Non-pigmented ciliary epithelial cell (primary cell): ENCODE measurements at regions not wholly inside any gene's neighbourhood (a gene's known extent, or its start where the extent isn't known, plus 50 kb on each side); places are given as distances from the start of the nearest gene placed in this dataset.

ENCODE experiments used
- DNase-seq: peaks from one replicate; pipeline ENCODE4 v3.0.0-alpha.2; 2010; ENCODE audit warnings: low read depth

GRCh38 chr16:64162613-64163375 is 959.1 kb downstream of the CDH11 start:
- DNase-seq: no peak

- no peak for DNase-seq
These were observed 961.9 kb downstream of the CDH11 start for GRCh38 chr16:64159976-64160375.

GRCh38 chr16:64158941-64159588 is 962.8 kb downstream of the CDH11 start:
- DNase-seq: no peak

GRCh38 chr16:64153718-64154117 is 968.1 kb downstream of the CDH11 start:
- peak; percentile 46 for DNase-seq

GRCh38 chr16:64151990-64152767 is 969.7 kb downstream of the CDH11 start:
- DNase-seq: no peak

GRCh38 chr16:64150193-64150592 is 971.7 kb downstream of the CDH11 start:
- DNase-seq: no peak

- DNase-seq: no peak
These were observed 972.1 kb downstream of the CDH11 start for GRCh38 chr16:64149756-64150155.

- no peak for DNase-seq
These were observed 973.5 kb downstream of the CDH11 start for GRCh38 chr16:64148356-64148755.

GRCh38 chr16:64147941-64148340 is 973.9 kb downstream of the CDH11 start:
- no peak for DNase-seq

- no peak for DNase-seq
These were observed 977.2 kb downstream of the CDH11 start for GRCh38 chr16:64144617-64145016.

- DNase-seq: no peak
These were observed 983.2 kb downstream of the CDH11 start for GRCh38 chr16:64138621-64139020.

- no peak for DNase-seq
These were observed 983.9 kb downstream of the CDH11 start for GRCh38 chr16:64138006-64138405.

- no peak for DNase-seq
These were observed 985.1 kb downstream of the CDH11 start for GRCh38 chr16:64136743-64137142.

GRCh38 chr16:64136314-64136713 is 985.5 kb downstream of the CDH11 start:
- no peak for DNase-seq

- no peak for DNase-seq
These were observed 988.5 kb downstream of the CDH11 start for GRCh38 chr16:64133366-64133765.

- no peak for DNase-seq
These were observed 989.0 kb downstream of the CDH11 start for GRCh38 chr16:64132759-64133361.

- DNase-seq: no peak
These were observed 989.7 kb downstream of the CDH11 start for GRCh38 chr16:64132190-64132589.

- no peak for DNase-seq
These were observed 990.4 kb downstream of the CDH11 start for GRCh38 chr16:64131423-64131822.

- DNase-seq: no peak
These were observed 991.7 kb downstream of the CDH11 start for GRCh38 chr16:64130140-64130539.

GRCh38 chr16:64122177-64122576 is 999.7 kb downstream of the CDH11 start:
- no peak for DNase-seq

- DNase-seq: no peak
These were observed 1000.4 kb downstream of the CDH11 start for GRCh38 chr16:64121473-64121872.

- DNase-seq: no peak
These were observed 1005.7 kb downstream of the CDH11 start for GRCh38 chr16:64116151-64116550.

GRCh38 chr16:64109241-64109640 is 1012.6 kb downstream of the CDH11 start:
- no peak for DNase-seq
